ENCODE measurements at regions not wholly inside any gene's neighbourhood (a gene's known extent, or its start where the extent isn't known, plus 50 kb on each side); places are given as distances from the start of the nearest gene placed in this dataset.

GRCh38 chr21:20800106-20800505, 198.1 kb upstream of the NCAM2 start:
- Histone ChIP-seq H3K4me1 (replicated peaks in 1 of 2; ENCODE audit: control insufficient read depth in 2 of 2, insufficient read depth in 2 of 2, low read length in 2 of 2) (no peaks in the 10 kb centered on the region; a peak in 1 of 5 replicates), H3K27me3 (ENCODE audit: control insufficient read depth in 2 of 2, insufficient read depth in 2 of 2, low read length in 2 of 2) (no peaks in the 10 kb centered on the region), H2AFZ (ENCODE audit: low read depth, low read length) (no peak overlapping the region), H3K36me3 (ENCODE audit: control insufficient read depth, insufficient read depth, low read length) (no peaks in the 10 kb centered on the region), H3K4me2 (ENCODE audit: insufficient read depth, low read length) (no peak overlapping the region), H3K9ac (ENCODE audit: insufficient read depth in 1 of 2, low read depth in 2 of 2, low read length in 2 of 2) (no peak overlapping the region), H3K9me3 (replicated peaks; ENCODE audit: control insufficient read depth, insufficient read depth, low read depth, low read length) (no peaks in the 10 kb centered on the region), H3K27ac (ENCODE audit: extremely low read depth, low read depth, low read length) (no peak overlapping the region), H4K20me1 (replicated peaks; ENCODE audit: control insufficient read depth, insufficient read depth, low read length) (no peaks in the 10 kb centered on the region), H3K9me1 (ENCODE audit: control insufficient read depth, insufficient read depth, low read length) (no peaks in the 10 kb centered on the region), H3K4me3 (no peak overlapping the region), H3K79me2 (ENCODE audit: control insufficient read depth, insufficient read depth, low read length) (no peaks in the 10 kb centered on the region)
- CTCF ChIA-PET (ENCODE audit: low intra/inter-chr PET ratio), result no interaction called here
- no peak for DNase-seq (ENCODE audit: extremely low read depth in 1 of 4, low spot score in 3 of 4)
- in situ Hi-C loops (cut with MboI) (no loop called here), intact Hi-C loops (cut with micrococcal nuclease) (no loop called here)
- 13% methylated on average over 3 of the region's 3 CpGs for WGBS (ENCODE audit: insufficient coverage, low coverage, missing lambda C conversion rate)
- no peak for FAIRE-seq
- no peak for ATAC-seq
- BruUV-seq (replicated peaks), result no TSS peak
- POLR2A ChIA-PET, result no interaction called here
- TF ChIP-seq, protein P1, sequence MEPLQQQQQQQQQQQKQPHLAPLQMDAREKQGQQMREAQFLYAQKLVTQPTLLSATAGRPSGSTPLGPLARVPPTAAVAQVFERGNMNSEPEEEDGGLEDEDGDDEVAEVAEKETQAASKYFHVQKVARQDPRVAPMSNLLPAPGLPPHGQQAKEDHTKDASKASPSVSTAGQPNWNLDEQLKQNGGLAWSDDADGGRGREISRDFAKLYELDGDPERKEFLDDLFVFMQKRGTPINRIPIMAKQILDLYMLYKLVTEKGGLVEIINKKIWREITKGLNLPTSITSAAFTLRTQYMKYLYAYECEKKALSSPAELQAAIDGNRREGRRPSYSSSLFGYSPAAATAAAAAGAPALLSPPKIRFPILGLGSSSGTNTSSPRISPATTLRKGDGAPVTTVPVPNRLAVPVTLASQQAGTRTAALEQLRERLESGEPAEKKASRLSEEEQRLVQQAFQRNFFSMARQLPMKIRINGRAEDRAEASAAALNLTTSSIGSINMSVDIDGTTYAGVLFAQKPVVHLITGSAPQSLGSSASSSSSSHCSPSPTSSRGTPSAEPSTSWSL (CRISPR knock-in tag; IDR thresholded peaks at IDR 0.05; ENCODE audit: borderline replicate concordance), result no peak
- TF ChIP-seq, protein P2, sequence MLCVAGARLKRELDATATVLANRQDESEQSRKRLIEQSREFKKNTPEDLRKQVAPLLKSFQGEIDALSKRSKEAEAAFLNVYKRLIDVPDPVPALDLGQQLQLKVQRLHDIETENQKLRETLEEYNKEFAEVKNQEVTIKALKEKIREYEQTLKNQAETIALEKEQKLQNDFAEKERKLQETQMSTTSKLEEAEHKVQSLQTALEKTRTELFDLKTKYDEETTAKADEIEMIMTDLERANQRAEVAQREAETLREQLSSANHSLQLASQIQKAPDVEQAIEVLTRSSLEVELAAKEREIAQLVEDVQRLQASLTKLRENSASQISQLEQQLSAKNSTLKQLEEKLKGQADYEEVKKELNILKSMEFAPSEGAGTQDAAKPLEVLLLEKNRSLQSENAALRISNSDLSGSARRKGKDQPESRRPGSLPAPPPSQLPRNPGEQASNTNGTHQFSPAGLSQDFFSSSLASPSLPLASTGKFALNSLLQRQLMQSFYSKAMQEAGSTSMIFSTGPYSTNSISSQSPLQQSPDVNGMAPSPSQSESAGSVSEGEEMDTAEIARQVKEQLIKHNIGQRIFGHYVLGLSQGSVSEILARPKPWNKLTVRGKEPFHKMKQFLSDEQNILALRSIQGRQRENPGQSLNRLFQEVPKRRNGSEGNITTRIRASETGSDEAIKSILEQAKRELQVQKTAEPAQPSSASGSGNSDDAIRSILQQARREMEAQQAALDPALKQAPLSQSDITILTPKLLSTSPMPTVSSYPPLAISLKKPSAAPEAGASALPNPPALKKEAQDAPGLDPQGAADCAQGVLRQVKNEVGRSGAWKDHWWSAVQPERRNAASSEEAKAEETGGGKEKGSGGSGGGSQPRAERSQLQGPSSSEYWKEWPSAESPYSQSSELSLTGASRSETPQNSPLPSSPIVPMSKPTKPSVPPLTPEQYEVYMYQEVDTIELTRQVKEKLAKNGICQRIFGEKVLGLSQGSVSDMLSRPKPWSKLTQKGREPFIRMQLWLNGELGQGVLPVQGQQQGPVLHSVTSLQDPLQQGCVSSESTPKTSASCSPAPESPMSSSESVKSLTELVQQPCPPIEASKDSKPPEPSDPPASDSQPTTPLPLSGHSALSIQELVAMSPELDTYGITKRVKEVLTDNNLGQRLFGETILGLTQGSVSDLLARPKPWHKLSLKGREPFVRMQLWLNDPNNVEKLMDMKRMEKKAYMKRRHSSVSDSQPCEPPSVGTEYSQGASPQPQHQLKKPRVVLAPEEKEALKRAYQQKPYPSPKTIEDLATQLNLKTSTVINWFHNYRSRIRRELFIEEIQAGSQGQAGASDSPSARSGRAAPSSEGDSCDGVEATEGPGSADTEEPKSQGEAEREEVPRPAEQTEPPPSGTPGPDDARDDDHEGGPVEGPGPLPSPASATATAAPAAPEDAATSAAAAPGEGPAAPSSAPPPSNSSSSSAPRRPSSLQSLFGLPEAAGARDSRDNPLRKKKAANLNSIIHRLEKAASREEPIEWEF (CRISPR knock-in tag; IDR thresholded peaks at IDR 0.05), result no peak
- TF ChIP-seq CXXC5 (CRISPR knock-in tag; IDR thresholded peaks at IDR 0.05) (no peak), HDAC2 (IDR thresholded peaks at IDR 0.05) (no peak), ZNF146 (CRISPR knock-in tag; IDR thresholded peaks at IDR 0.05; ENCODE audit: unreplicated experiment) (no peak), ZEB2 (IDR thresholded peaks at IDR 0.05) (no peak), COPS2 (conservative IDR thresholded peaks at IDR 0.05) (no peak), PTBP1 (IDR thresholded peaks at IDR 0.05; ENCODE audit: low read depth, low read length) (no peak), ZSCAN29 (IDR thresholded peaks at IDR 0.05) (no peak), CBX3 (IDR thresholded peaks at IDR 0.05; ENCODE audit: borderline replicate concordance in 1 of 2, low read length in 2 of 2) (no peak), MAZ (CRISPR knock-in tag; conservative IDR thresholded peaks at IDR 0.05 in 1 of 2, IDR thresholded peaks at IDR 0.05 in 1 of 2) (no peak)
- TF ChIP-seq, protein P3, sequence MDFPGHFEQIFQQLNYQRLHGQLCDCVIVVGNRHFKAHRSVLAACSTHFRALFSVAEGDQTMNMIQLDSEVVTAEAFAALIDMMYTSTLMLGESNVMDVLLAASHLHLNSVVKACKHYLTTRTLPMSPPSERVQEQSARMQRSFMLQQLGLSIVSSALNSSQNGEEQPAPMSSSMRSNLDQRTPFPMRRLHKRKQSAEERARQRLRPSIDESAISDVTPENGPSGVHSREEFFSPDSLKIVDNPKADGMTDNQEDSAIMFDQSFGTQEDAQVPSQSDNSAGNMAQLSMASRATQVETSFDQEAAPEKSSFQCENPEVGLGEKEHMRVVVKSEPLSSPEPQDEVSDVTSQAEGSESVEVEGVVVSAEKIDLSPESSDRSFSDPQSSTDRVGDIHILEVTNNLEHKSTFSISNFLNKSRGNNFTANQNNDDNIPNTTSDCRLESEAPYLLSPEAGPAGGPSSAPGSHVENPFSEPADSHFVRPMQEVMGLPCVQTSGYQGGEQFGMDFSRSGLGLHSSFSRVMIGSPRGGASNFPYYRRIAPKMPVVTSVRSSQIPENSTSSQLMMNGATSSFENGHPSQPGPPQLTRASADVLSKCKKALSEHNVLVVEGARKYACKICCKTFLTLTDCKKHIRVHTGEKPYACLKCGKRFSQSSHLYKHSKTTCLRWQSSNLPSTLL (IDR thresholded peaks at IDR 0.05), result no peak
- TF ChIP-seq, protein P4, sequence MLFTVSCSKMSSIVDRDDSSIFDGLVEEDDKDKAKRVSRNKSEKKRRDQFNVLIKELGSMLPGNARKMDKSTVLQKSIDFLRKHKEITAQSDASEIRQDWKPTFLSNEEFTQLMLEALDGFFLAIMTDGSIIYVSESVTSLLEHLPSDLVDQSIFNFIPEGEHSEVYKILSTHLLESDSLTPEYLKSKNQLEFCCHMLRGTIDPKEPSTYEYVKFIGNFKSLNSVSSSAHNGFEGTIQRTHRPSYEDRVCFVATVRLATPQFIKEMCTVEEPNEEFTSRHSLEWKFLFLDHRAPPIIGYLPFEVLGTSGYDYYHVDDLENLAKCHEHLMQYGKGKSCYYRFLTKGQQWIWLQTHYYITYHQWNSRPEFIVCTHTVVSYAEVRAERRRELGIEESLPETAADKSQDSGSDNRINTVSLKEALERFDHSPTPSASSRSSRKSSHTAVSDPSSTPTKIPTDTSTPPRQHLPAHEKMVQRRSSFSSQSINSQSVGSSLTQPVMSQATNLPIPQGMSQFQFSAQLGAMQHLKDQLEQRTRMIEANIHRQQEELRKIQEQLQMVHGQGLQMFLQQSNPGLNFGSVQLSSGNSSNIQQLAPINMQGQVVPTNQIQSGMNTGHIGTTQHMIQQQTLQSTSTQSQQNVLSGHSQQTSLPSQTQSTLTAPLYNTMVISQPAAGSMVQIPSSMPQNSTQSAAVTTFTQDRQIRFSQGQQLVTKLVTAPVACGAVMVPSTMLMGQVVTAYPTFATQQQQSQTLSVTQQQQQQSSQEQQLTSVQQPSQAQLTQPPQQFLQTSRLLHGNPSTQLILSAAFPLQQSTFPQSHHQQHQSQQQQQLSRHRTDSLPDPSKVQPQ (CRISPR knock-in tag; IDR thresholded peaks at IDR 0.05; ENCODE audit: borderline replicate concordance), result no peak

All from K562 (cell line).